A549 (cell line): ENCODE measurements at regions not wholly inside any gene's neighbourhood (a gene's known extent, or its start where the extent isn't known, plus 50 kb on each side); places are given as distances from the start of the nearest gene placed in this dataset.

Experiments
- ATAC-seq, 2 experiments: fragments of 200-7000 bp in 1 of 2; fragments of >200 bp in 1 of 2; cut with Nextera tagmentation in 1 of 2; cut with Tn5 transposase in 1 of 2; 3 replicates each; pipeline versions ENCODE4 v1.8.0 to v1.9.1; 2018 to 2020; ENCODE audit warnings: mild to moderate bottlenecking in 1 of 2, moderate library complexity in 1 of 2
- CTCF ChIA-PET: fragments of 300-600 bp; sonication (Branson Sonifier 250); formaldehyde crosslinking; extraction: SDS; loops from one replicate; lab custom pipeline; 2021; ENCODE audit warnings: antibody characterized with exemption, inconsistent platforms; lab: Yijun Ruan, JAX
- POLR2A ChIA-PET: fragments of 350-600 bp; formaldehyde crosslinking; extraction: SDS; loops from one replicate; lab custom pipeline; 2021; ENCODE audit warnings: antibody characterized with exemption, inconsistent platforms; lab: Yijun Ruan, JAX
- DNase-seq, 2 experiments: peaks; one replicate each; pipeline versions ENCODE4 v3.0.0 to v3.0.0-alpha.2; 2011 to 2016; ENCODE audit warnings: low read depth in 1 of 2, low spot score in 1 of 2
- FAIRE-seq: peaks from 2 replicates; lab custom pipeline; 2011; peaks lifted over from hg19 to GRCh38; lab: Jason Lieb, UNC
- H3K27ac ChIP-seq, 2 experiments: fragments of >200 bp; sonication (Bioruptor Twin); formaldehyde crosslinking; 3 replicates each; pipeline ENCODE4 v1.5.1; 2016 to 2017
- H3K4me1 ChIP-seq: fragments of >200 bp; sonication (Bioruptor Twin); formaldehyde crosslinking; 3 replicates; pipeline ENCODE4 v1.6.1; 2016
- H3K4me2 ChIP-seq: fragments of >200 bp; sonication (Bioruptor Twin); formaldehyde crosslinking; 3 replicates; pipeline ENCODE4 v1.6.1; 2016
- H3K4me3 ChIP-seq: fragments of >200 bp; sonication (Bioruptor Twin); formaldehyde crosslinking; 3 replicates; pipeline ENCODE4 v1.5.1; 2016
- H3K9me3 ChIP-seq: fragments of >200 bp; sonication (Bioruptor Twin); formaldehyde crosslinking; 3 replicates; pipeline ENCODE4 v1.6.1; 2016
- ATOH8 ChIP-seq: fragments of 250-450 bp; sonication (Bioruptor Pico); IDR thresholded peaks from 2 replicates; pipeline ENCODE4 v1.5.0; 2020; ENCODE audit warnings: low read depth, mild to moderate bottlenecking, moderate library complexity
- CBX8 ChIP-seq: fragments of 200-600 bp; sonication (generic); IDR thresholded peaks from 2 replicates; pipeline ENCODE4 v1.6.1; 2016
- CTCF ChIP-seq: fragments of >200 bp; sonication (Bioruptor Twin); formaldehyde crosslinking; IDR thresholded peaks from 3 replicates; pipeline ENCODE4 v1.5.1; 2016
- HES2 ChIP-seq: fragments of >200 bp; sonication (Bioruptor Twin); formaldehyde crosslinking; IDR thresholded peaks from 2 replicates; pipeline ENCODE4 v1.6.1; 2016
- HOXB13 ChIP-seq: fragments of 250-450 bp; sonication (Bioruptor Pico); IDR thresholded peaks from 2 replicates; pipeline ENCODE4 v1.5.0; 2020; ENCODE audit warnings: low read depth, mild to moderate bottlenecking, moderate library complexity
- KDM1A ChIP-seq: fragments of 200-600 bp; sonication (generic); IDR thresholded peaks from 2 replicates; pipeline ENCODE4 v1.6.1; 2016; ENCODE audit warnings: low read depth, mild to moderate bottlenecking
- MAFK ChIP-seq: fragments of 450-650 bp; IDR thresholded peaks from 2 replicates; pipeline ENCODE4 v1.6.1; 2014; ENCODE audit not compliant: partially characterized antibody
- MYC ChIP-seq: IDR thresholded peaks from 2 replicates; pipeline ENCODE4 v1.6.1; 2012; ENCODE audit warnings: mild to moderate bottlenecking, inconsistent platforms, low read length, improper control_type of control experiment, borderline replicate concordance
- NPAS2 ChIP-seq: fragments of 250-450 bp; sonication (Bioruptor Pico); IDR thresholded peaks from 2 replicates; pipeline ENCODE4 v1.8.0; 2022; ENCODE audit warnings: mild to moderate bottlenecking, moderate library complexity, borderline replicate concordance
- POLR2A ChIP-seq: IDR thresholded peaks from 2 replicates; pipeline ENCODE4 v1.6.1; 2012; ENCODE audit warnings: mild to moderate bottlenecking, low read length
- RARB ChIP-seq: fragments of 250-450 bp; sonication (Bioruptor Pico); IDR thresholded peaks from 2 replicates; pipeline ENCODE4 v1.8.0; 2021; ENCODE audit warnings: mild to moderate bottlenecking, moderate library complexity
- RFX5 ChIP-seq: fragments of 450-650 bp; IDR thresholded peaks from 2 replicates; pipeline ENCODE4 v1.7.1; 2014; ENCODE audit warnings: antibody characterized with exemption, mild to moderate bottlenecking, moderate library complexity
- RNF2 ChIP-seq: fragments of 200-600 bp; sonication (generic); IDR thresholded peaks from 2 replicates; pipeline ENCODE4 v1.6.1; 2016; ENCODE audit warnings: low read depth, mild to moderate bottlenecking, antibody characterized with exemption, moderate library complexity, borderline replicate concordance
- USF2 ChIP-seq: fragments of 450-650 bp; IDR thresholded peaks from 2 replicates; pipeline ENCODE4 v1.6.1; 2014; ENCODE audit warnings: antibody characterized with exemption
- WGBS: methylation state at CpG from one replicate; pipeline ENCODE4 v1.1.6; 2017; ENCODE audit errors: missing lambda C conversion rate; 5-methylcytosine and 5-hydroxymethylcytosine counted together

- TF ChIP-seq HOXB13 (CRISPR knock-in tag): no peak
Measured at GRCh38 chr16:27727941-27728340, 178.0 kb downstream of the KATNIP start (continued).

GRCh38 chr16:27728691-27729090 lies 178.7 kb downstream of the KATNIP start:
- DNase-seq: no peak
- H3K4me2 ChIP-seq: no peak overlapping the region
- no peaks in the 10 kb centered on the region for H3K4me1 ChIP-seq
- no peak overlapping the region for H3K27ac ChIP-seq
- H3K9me3 ChIP-seq: no peaks in the 10 kb centered on the region
- TF ChIP-seq NPAS2 (no peak), RFX5 (no peak), RARB (CRISPR knock-in tag) (no peak)
- TF ChIP-seq, all 56 proteins: peak for 0
- ChIA-PET CTCF (interaction anchor here (0.6 to 1.2 kb wide), 3 partner anchors 28 to 433 kb away, joined by 3 to 5 read pairs (median 4); no protein-coding TSS in a partner anchor), POLR2A (no interaction called here)
- no peak for FAIRE-seq
- no peak for ATAC-seq
- WGBS: 100% methylated on average over 3 of the region's 3 CpGs
- H3K4me3 ChIP-seq: no peak overlapping the region

- no peak for DNase-seq
- 0 out of 6 replicates have a peak, but pooled peaks of 1 of the 2 experiments have one; percentile 17 for ATAC-seq
- H3K4me3 ChIP-seq: no peak overlapping the region
- TF ChIP-seq MYC (no peak), HES2 (no peak), ATOH8 (CRISPR knock-in tag) (no peak), CTCF (no peak), POLR2A (no peak), RNF2 (no peak), USF2 (no peak), KDM1A (no peak)
- H3K27ac ChIP-seq: no peak overlapping the region
- H3K9me3 ChIP-seq: no peaks in the 10 kb centered on the region
- CTCF ChIA-PET: interaction anchor here (0.9 to 1.5 kb wide), 3 partner anchors 9 to 27 kb away, joined by 3 to 4 read pairs (median 3); no protein-coding TSS in a partner anchor
- no peak for FAIRE-seq
- no peak overlapping the region for H3K4me2 ChIP-seq
- H3K4me1 ChIP-seq: no peaks in the 10 kb centered on the region
- WGBS: 94% methylated on average over 10 of the region's 10 CpGs
- POLR2A ChIA-PET: no interaction called here
Measured at GRCh38 chr16:27729516-27730304, 179.8 kb downstream of the KATNIP start.

GRCh38 chr16:27730661-27731210 lies 180.8 kb downstream of the KATNIP start:
- TF ChIP-seq CBX8: no peak
- peak; percentile 67 for TF ChIP-seq MAFK
- DNase-seq (no peak), ATAC-seq (no peak), FAIRE-seq (no peak)
- Histone ChIP-seq H3K4me3 (no peak overlapping the region), H3K4me1 (no peaks in the 10 kb centered on the region), H3K27ac (no peak overlapping the region), H3K9me3 (no peaks in the 10 kb centered on the region), H3K4me2 (no peak overlapping the region)
- ChIA-PET CTCF (interaction anchor here (1.5 kb wide), 1 partner anchor 12 kb away, joined by 3 read pairs; no protein-coding TSS in a partner anchor), POLR2A (interaction anchor here (0.6 kb wide), 1 partner anchor 181 kb away, joined by 5 read pairs; the partner anchor contains the start of genes GTF3C1 and KATNIP)
- WGBS: 89% methylated on average over 5 of the region's 6 CpGs
